ENCODE measurements at regions not wholly inside any gene's neighbourhood (a gene's known extent, or its start where the extent isn't known, plus 50 kb on each side); places are given as distances from the start of the nearest gene placed in this dataset.

DNA sequence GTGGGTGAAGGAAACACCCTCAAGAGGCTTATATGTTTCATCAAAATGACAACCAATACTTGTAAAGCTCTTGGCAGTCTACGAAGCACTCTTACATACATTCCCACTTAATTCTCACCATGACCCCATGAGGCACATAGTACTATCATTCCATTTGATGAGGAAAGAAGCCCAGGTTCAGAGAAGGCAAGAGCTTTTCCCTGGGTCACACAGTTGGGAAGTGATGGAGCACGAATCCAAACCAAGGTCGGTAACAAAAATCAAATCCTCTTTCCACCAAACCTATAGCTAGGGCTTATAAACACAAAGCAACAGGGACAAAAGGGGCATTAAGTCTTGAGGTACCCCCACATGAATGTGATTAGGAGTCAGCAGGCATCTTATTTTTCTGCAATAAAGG is 187.1 kb downstream of the UACA start:
- TF ChIP-seq EZH2 (IDR thresholded peaks at IDR 0.05; ENCODE audit: low read length, missing control alignments), result no peak
- TF ChIP-seq, protein P1, sequence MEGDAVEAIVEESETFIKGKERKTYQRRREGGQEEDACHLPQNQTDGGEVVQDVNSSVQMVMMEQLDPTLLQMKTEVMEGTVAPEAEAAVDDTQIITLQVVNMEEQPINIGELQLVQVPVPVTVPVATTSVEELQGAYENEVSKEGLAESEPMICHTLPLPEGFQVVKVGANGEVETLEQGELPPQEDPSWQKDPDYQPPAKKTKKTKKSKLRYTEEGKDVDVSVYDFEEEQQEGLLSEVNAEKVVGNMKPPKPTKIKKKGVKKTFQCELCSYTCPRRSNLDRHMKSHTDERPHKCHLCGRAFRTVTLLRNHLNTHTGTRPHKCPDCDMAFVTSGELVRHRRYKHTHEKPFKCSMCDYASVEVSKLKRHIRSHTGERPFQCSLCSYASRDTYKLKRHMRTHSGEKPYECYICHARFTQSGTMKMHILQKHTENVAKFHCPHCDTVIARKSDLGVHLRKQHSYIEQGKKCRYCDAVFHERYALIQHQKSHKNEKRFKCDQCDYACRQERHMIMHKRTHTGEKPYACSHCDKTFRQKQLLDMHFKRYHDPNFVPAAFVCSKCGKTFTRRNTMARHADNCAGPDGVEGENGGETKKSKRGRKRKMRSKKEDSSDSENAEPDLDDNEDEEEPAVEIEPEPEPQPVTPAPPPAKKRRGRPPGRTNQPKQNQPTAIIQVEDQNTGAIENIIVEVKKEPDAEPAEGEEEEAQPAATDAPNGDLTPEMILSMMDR (conservative IDR thresholded peaks at IDR 0.05 in 1 of 2, IDR thresholded peaks at IDR 0.05 in 1 of 2; ENCODE audit: low read depth in 1 of 2, low read length in 2 of 2), result no peak
